Adrenal gland (tissue), 9 donors: ENCODE measurements at regions not wholly inside any gene's neighbourhood (a gene's known extent, or its start where the extent isn't known, plus 50 kb on each side); places are given as distances from the start of the nearest gene placed in this dataset.

Experiments
- DNase-seq, 7 donors: peaks; one replicate each; pipeline ENCODE4 v3.0.0-alpha.2; 2019 to 2020
- H3K27ac ChIP-seq, 5 donors: fragments of 200-600 bp; sonication (generic) in 4 of 5; 1 replicate in 3 of 5; 2 replicates in 2 of 5; pipeline versions ENCODE4 v1.5.1 to v1.8.0; 2016 to 2020; ENCODE audit warnings: mild to moderate bottlenecking in 1 of 5
- H3K27me3 ChIP-seq: fragments of 200-600 bp; 2 replicates; pipeline ENCODE4 v1.8.0; 2021
- H3K36me3 ChIP-seq, 2 donors: fragments of 200-600 bp; replicated peaks in 1 of 2; 1 replicate in 1 of 2; 2 replicates in 1 of 2; pipeline versions ENCODE4 v1.5.1 to v1.8.0; 2018 to 2022
- H3K4me1 ChIP-seq, 2 donors: fragments of 200-600 bp; replicated peaks in 1 of 2; 1 replicate in 1 of 2; 2 replicates in 1 of 2; pipeline versions ENCODE4 v1.5.1 to v1.8.0; 2018 to 2021
- H3K4me3 ChIP-seq, 4 donors: fragments of 200-600 bp; sonication (generic) in 3 of 4; one replicate each; pipeline ENCODE4 v1.5.1; 2016 to 2018
- H3K9me3 ChIP-seq, 3 donors: fragments of 200-600 bp; sonication (generic) in 1 of 3; replicated peaks in 1 of 3; 1 replicate in 2 of 3; 2 replicates in 1 of 3; pipeline versions ENCODE4 v1.5.1 to v1.8.0; 2016 to 2021
- CTCF ChIP-seq, 6 experiments: fragments of 450-650 bp in 4 of 6; fragments of 200-600 bp in 2 of 6; sonication (generic) in 1 of 6; IDR thresholded peaks; 1 replicate in 5 of 6; 2 replicates in 1 of 6; pipeline versions ENCODE4 v1.5.1 to v1.8.0; 2016 to 2021; ENCODE audit warnings: antibody characterized with exemption in 6 of 6, mild to moderate bottlenecking in 2 of 6, moderate library complexity in 1 of 6
- POLR2A ChIP-seq, 2 donors: fragments of 450-650 bp; IDR thresholded peaks; one replicate each; pipeline ENCODE4 v1.6.1; 2017; ENCODE audit warnings: antibody characterized with exemption in 2 of 2, mild to moderate bottlenecking in 2 of 2, moderate library complexity in 1 of 2
- WGBS, 4 donors: extraction: QIAGEN DNeasy Blood & Tissue Kit in 2 of 4; methylation state at CpG; one replicate each; pipeline versions ENCODE4 v1.1.5 to v1.1.7; 2013 to 2017; 5-methylcytosine and 5-hydroxymethylcytosine counted together
- intact Hi-C, 2 donors: fragments of 100-400 bp; cut with DNase I; formaldehyde crosslinking; loops; one replicate each; pipeline versions ENCODE4 v1.14.1 to v1.15.0; 2022 to 2023
- donor health status: healthy with polysubstance abuse.
- donor health status: Bipolar disorder and iron deficiency.
- donor health status: DM: yes; HTN: yes; CAD: no.
- donor health status: DM: no; HTN: no; CAD: no.
- donor health status: DM: no; HTN: no; CAD: no.

- H3K36me3 ChIP-seq: no peaks in the 10 kb centered on the region
- H3K27me3 ChIP-seq: no peaks in the 10 kb centered on the region
- WGBS, 4 donors: 71 to 90% (median 76%) methylated on average over 1 of the region's 1 CpG
- DNase-seq: peak in 2 of 7 donors; percentile 19 to 22
- H3K9me3 ChIP-seq: no peaks in the 10 kb centered on the region
- H3K4me1 ChIP-seq: no peaks in the 10 kb centered on the region
- H3K4me3 ChIP-seq: no peak overlapping the region
- TF ChIP-seq POLR2A (IDR thresholded peaks at IDR 0.05) (no peak), CTCF (IDR thresholded peaks at IDR 0.05) (no peak)
- intact Hi-C loops: no loop called here
- H3K27ac ChIP-seq: no peak overlapping the region
Observed at GRCh38 chr12:69026336-69026735, 93.4 kb upstream of the CPM start.

GRCh38 chr12:69027411-69027881 lies 94.5 kb upstream of the CPM start:
- intact Hi-C loops: no loop called here
- H3K4me1 ChIP-seq: no peaks in the 10 kb centered on the region
- H3K27me3 ChIP-seq: no peaks in the 10 kb centered on the region
- H3K27ac ChIP-seq: no peak overlapping the region
- no peaks in the 10 kb centered on the region for H3K36me3 ChIP-seq
- 78 to 88% (median 87%) methylated on average over 4 of the region's 4 CpGs for WGBS, 4 donors
- DNase-seq: no peak
- no peak for TF ChIP-seq POLR2A (IDR thresholded peaks at IDR 0.05)
- no peak for TF ChIP-seq CTCF (IDR thresholded peaks at IDR 0.05)
- no peaks in the 10 kb centered on the region for H3K9me3 ChIP-seq
- no peak overlapping the region for H3K4me3 ChIP-seq

- intact Hi-C loops: no loop called here
- no peak overlapping the region for H3K27ac ChIP-seq
- H3K36me3 ChIP-seq: no peaks in the 10 kb centered on the region
- no peak for DNase-seq
- H3K4me3 ChIP-seq: no peak overlapping the region
- whole genome bisulfite sequencing, 4 donors: 78 to 89% (median 86%) methylated on average over 11 of the region's 11 CpGs
- no peaks in the 10 kb centered on the region for H3K27me3 ChIP-seq
- no peak for TF ChIP-seq CTCF (IDR thresholded peaks at IDR 0.05)
- no peak for TF ChIP-seq POLR2A (IDR thresholded peaks at IDR 0.05)
- no peaks in the 10 kb centered on the region for H3K9me3 ChIP-seq
- H3K4me1 ChIP-seq: no peaks in the 10 kb centered on the region
Observed at GRCh38 chr12:69028941-69029729, 96.2 kb upstream of the CPM start.

- Histone ChIP-seq H3K4me1 (no peaks in the 10 kb centered on the region), H3K9me3 (no peaks in the 10 kb centered on the region), H3K27me3 (no peaks in the 10 kb centered on the region), H3K4me3 (no peak overlapping the region), H3K27ac (no peak overlapping the region), H3K36me3 (no peaks in the 10 kb centered on the region)
- DNase-seq: no peak
- no peak for TF ChIP-seq CTCF (IDR thresholded peaks at IDR 0.05)
- no peak for TF ChIP-seq POLR2A (IDR thresholded peaks at IDR 0.05)
- 84 to 96% (median 90%) methylated on average over 2 of the region's 2 CpGs for WGBS, 4 donors
- intact Hi-C loops: no loop called here
Observed at GRCh38 chr12:69030321-69030720, 97.3 kb upstream of the CPM start.
